Sigmoid colon (tissue), 4 donors: ENCODE measurements at regions not wholly inside any gene's neighbourhood (a gene's known extent, or its start where the extent isn't known, plus 50 kb on each side); places are given as distances from the start of the nearest gene placed in this dataset.

Experiments used
- EP300 ChIP-seq, 4 donors: sonication (generic); formaldehyde crosslinking; IDR thresholded peaks; one replicate each; pipeline ENCODE4 v1.6.1; 2017; ENCODE audit warnings: antibody characterized with exemption in 4 of 4
- POLR2A ChIP-seq, 2 donors: fragments of 450-650 bp; IDR thresholded peaks; one replicate each; pipeline ENCODE4 v1.6.1; 2016; ENCODE audit warnings: antibody characterized with exemption in 2 of 2, mild to moderate bottlenecking in 2 of 2, moderate library complexity in 2 of 2
- TF ChIP-seq, protein P1 (sequence below), 4 experiments: fragments of 450-650 bp in 3 of 4; fragments of 200-600 bp in 1 of 4; IDR thresholded peaks; one replicate each; pipeline ENCODE4 v1.5.1; 2016 to 2019; ENCODE audit warnings: antibody characterized with exemption in 4 of 4, mild to moderate bottlenecking in 3 of 4, moderate library complexity in 2 of 4

DNA sequence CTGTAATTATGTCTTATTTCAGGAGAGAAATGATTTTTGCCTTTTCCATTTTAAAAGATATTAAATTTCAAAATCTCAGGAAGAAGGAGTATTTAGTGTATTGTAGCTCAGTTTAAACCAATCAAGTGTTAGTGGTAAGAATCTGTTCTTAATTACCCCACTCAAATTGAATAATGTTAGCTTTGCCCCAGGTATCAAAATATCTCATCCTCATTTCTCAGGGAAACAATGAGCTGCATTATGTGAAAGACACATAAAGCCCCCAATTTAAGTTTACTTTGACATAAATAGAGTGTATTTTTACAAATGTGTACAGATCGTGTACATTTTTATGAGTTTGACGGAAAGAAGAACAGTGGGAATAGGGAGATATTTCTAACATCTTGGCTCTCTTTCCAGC lies 317.4 kb upstream of the RARB start:
- TF ChIP-seq, protein P1, sequence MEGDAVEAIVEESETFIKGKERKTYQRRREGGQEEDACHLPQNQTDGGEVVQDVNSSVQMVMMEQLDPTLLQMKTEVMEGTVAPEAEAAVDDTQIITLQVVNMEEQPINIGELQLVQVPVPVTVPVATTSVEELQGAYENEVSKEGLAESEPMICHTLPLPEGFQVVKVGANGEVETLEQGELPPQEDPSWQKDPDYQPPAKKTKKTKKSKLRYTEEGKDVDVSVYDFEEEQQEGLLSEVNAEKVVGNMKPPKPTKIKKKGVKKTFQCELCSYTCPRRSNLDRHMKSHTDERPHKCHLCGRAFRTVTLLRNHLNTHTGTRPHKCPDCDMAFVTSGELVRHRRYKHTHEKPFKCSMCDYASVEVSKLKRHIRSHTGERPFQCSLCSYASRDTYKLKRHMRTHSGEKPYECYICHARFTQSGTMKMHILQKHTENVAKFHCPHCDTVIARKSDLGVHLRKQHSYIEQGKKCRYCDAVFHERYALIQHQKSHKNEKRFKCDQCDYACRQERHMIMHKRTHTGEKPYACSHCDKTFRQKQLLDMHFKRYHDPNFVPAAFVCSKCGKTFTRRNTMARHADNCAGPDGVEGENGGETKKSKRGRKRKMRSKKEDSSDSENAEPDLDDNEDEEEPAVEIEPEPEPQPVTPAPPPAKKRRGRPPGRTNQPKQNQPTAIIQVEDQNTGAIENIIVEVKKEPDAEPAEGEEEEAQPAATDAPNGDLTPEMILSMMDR (IDR thresholded peaks at IDR 0.05), result no peak
- no peak for TF ChIP-seq EP300 (IDR thresholded peaks at IDR 0.05)
- no peak for TF ChIP-seq POLR2A (IDR thresholded peaks at IDR 0.05)
